ENCODE measurements at regions not wholly inside any gene's neighbourhood (a gene's known extent, or its start where the extent isn't known, plus 50 kb on each side); places are given as distances from the start of the nearest gene placed in this dataset.
"Not testable (repeated sequence)": the region's sequence is repeated elsewhere in the genome, so short reads cannot be mapped to it uniquely, and the experiment has no call there.

DNA sequence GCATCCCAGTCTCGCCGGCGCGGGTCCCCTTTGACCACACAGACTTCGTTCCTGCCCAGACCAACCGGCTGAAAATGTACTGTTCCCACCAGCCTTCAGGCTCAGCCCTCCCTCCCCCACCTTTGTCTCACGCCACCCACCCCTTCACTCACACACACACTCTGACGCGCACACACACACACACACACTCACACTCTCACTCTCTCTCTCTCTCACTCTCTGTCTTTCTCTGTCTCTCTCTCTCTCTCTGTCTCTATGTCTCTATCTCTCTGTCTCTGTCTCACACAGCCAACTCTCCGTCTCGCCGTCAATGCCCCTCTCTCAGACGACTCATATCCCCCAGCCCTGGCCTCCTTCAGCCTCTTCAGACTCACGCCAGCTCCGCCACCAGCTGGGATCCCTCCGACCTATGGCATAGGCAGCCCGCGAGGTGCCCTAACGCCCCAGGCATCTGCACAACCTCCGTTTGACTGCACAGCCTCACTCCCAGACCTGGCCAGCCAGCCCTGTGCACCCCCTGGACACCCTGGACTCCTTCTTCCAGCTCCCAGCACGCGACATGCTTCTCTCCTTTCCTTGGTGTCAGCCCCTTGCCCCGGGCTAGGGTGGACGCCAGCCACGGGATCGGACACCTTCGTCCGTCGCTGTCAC is 53.4 kb upstream of the FCGR2A start:
- not testable (repeated sequence) for TF ChIP-seq POLR2AphosphoS5 (IDR thresholded peaks at IDR 0.05)
- TF ChIP-seq, protein P1, sequence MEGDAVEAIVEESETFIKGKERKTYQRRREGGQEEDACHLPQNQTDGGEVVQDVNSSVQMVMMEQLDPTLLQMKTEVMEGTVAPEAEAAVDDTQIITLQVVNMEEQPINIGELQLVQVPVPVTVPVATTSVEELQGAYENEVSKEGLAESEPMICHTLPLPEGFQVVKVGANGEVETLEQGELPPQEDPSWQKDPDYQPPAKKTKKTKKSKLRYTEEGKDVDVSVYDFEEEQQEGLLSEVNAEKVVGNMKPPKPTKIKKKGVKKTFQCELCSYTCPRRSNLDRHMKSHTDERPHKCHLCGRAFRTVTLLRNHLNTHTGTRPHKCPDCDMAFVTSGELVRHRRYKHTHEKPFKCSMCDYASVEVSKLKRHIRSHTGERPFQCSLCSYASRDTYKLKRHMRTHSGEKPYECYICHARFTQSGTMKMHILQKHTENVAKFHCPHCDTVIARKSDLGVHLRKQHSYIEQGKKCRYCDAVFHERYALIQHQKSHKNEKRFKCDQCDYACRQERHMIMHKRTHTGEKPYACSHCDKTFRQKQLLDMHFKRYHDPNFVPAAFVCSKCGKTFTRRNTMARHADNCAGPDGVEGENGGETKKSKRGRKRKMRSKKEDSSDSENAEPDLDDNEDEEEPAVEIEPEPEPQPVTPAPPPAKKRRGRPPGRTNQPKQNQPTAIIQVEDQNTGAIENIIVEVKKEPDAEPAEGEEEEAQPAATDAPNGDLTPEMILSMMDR (IDR thresholded peaks at IDR 0.05): not testable (repeated sequence)

Data from prostate gland (tissue), 2 donors.